ENCODE measurements at regions not wholly inside any gene's neighbourhood (a gene's known extent, or its start where the extent isn't known, plus 50 kb on each side); places are given as distances from the start of the nearest gene placed in this dataset.

GRCh38 chr2:65564299-65564698 lies 131.9 kb upstream of the SPRED2 start:
- no peaks in the 10 kb centered on the region for H3K79me2 ChIP-seq (ENCODE audit: insufficient read depth, low read length)
- no peak for TF ChIP-seq CTCF (IDR thresholded peaks at IDR 0.05; ENCODE audit: extremely low read depth, low read depth, low read length)
- no peaks in the 10 kb centered on the region for H4K20me1 ChIP-seq (ENCODE audit: insufficient read depth, low read length)
- H3K27ac ChIP-seq (ENCODE audit: low read depth, low read length): no peak overlapping the region
- H3K27me3 ChIP-seq (ENCODE audit: insufficient read depth, low read length): no peaks in the 10 kb centered on the region
- no peak overlapping the region for H2AFZ ChIP-seq (ENCODE audit: low read length)
- H3K9me3 ChIP-seq (ENCODE audit: low read depth, low read length): no peaks in the 10 kb centered on the region
- no peaks in the 10 kb centered on the region for H3K4me1 ChIP-seq (ENCODE audit: insufficient read depth, low read length)
- no peak overlapping the region for H3K4me3 ChIP-seq (ENCODE audit: insufficient read depth, low read length)
- H3K4me2 ChIP-seq (ENCODE audit: insufficient read depth, low read length): no peak overlapping the region
- no peak for DNase-seq (ENCODE audit: insufficient read length, low spot score, missing footprints)
- H3K36me3 ChIP-seq (ENCODE audit: insufficient read depth, low read length): no peaks in the 10 kb centered on the region

- DNase-seq (ENCODE audit: insufficient read length, low spot score, missing footprints): peak; percentile 62
- H3K9me3 ChIP-seq (ENCODE audit: low read depth, low read length): no peaks in the 10 kb centered on the region
- no peaks in the 10 kb centered on the region for H3K4me1 ChIP-seq (ENCODE audit: insufficient read depth, low read length)
- H3K79me2 ChIP-seq (ENCODE audit: insufficient read depth, low read length): no peaks in the 10 kb centered on the region
- H3K4me2 ChIP-seq (ENCODE audit: insufficient read depth, low read length): no peak overlapping the region
- H3K27me3 ChIP-seq (ENCODE audit: insufficient read depth, low read length): no peaks in the 10 kb centered on the region
- H3K27ac ChIP-seq (ENCODE audit: low read depth, low read length): no peak overlapping the region
- TF ChIP-seq CTCF (IDR thresholded peaks at IDR 0.05; ENCODE audit: extremely low read depth, low read depth, low read length): no peak
- H3K36me3 ChIP-seq (ENCODE audit: insufficient read depth, low read length): no peaks in the 10 kb centered on the region
- no peaks in the 10 kb centered on the region for H4K20me1 ChIP-seq (ENCODE audit: insufficient read depth, low read length)
- H3K4me3 ChIP-seq (ENCODE audit: insufficient read depth, low read length): no peak overlapping the region
- no peak overlapping the region for H2AFZ ChIP-seq (ENCODE audit: low read length)
Measured at GRCh38 chr2:65562890-65563289, 130.5 kb upstream of the SPRED2 start.

GRCh38 chr2:65558743-65559142 lies 126.3 kb upstream of the SPRED2 start:
- no peak overlapping the region for H3K4me2 ChIP-seq (ENCODE audit: insufficient read depth, low read length)
- no peak overlapping the region for H3K27ac ChIP-seq (ENCODE audit: low read depth, low read length)
- H3K27me3 ChIP-seq (ENCODE audit: insufficient read depth, low read length): no peaks in the 10 kb centered on the region
- H3K36me3 ChIP-seq (ENCODE audit: insufficient read depth, low read length): no peaks in the 10 kb centered on the region
- no peak for DNase-seq (ENCODE audit: insufficient read length, low spot score, missing footprints)
- no peaks in the 10 kb centered on the region for H3K79me2 ChIP-seq (ENCODE audit: insufficient read depth, low read length)
- TF ChIP-seq CTCF (IDR thresholded peaks at IDR 0.05; ENCODE audit: extremely low read depth, low read depth, low read length): no peak
- H3K4me3 ChIP-seq (ENCODE audit: insufficient read depth, low read length): no peak overlapping the region
- H3K9me3 ChIP-seq (ENCODE audit: low read depth, low read length): no peaks in the 10 kb centered on the region
- H2AFZ ChIP-seq (ENCODE audit: low read length): no peak overlapping the region
- peaks cover 11% of the 10 kb centered on the region for H3K4me1 ChIP-seq (ENCODE audit: insufficient read depth, low read length)
- no peaks in the 10 kb centered on the region for H4K20me1 ChIP-seq (ENCODE audit: insufficient read depth, low read length)

- TF ChIP-seq CTCF (IDR thresholded peaks at IDR 0.05; ENCODE audit: extremely low read depth, low read depth, low read length): no peak
- no peak overlapping the region for H3K4me2 ChIP-seq (ENCODE audit: insufficient read depth, low read length)
- no peaks in the 10 kb centered on the region for H3K27me3 ChIP-seq (ENCODE audit: insufficient read depth, low read length)
- H3K4me3 ChIP-seq (ENCODE audit: insufficient read depth, low read length): no peak overlapping the region
- no peaks in the 10 kb centered on the region for H4K20me1 ChIP-seq (ENCODE audit: insufficient read depth, low read length)
- no peak overlapping the region for H2AFZ ChIP-seq (ENCODE audit: low read length)
- peaks cover 17% of the 10 kb centered on the region for H3K4me1 ChIP-seq (ENCODE audit: insufficient read depth, low read length)
- H3K36me3 ChIP-seq (ENCODE audit: insufficient read depth, low read length): no peaks in the 10 kb centered on the region
- H3K9me3 ChIP-seq (ENCODE audit: low read depth, low read length): no peaks in the 10 kb centered on the region
- no peaks in the 10 kb centered on the region for H3K79me2 ChIP-seq (ENCODE audit: insufficient read depth, low read length)
- DNase-seq (ENCODE audit: insufficient read length, low spot score, missing footprints): no peak
- H3K27ac ChIP-seq (ENCODE audit: low read depth, low read length): no peak overlapping the region
Measured at GRCh38 chr2:65557616-65558573, 125.5 kb upstream of the SPRED2 start.
